Anterior cingulate cortex (tissue), 58 donors: ENCODE measurements at regions not wholly inside any gene's neighbourhood (a gene's known extent, or its start where the extent isn't known, plus 50 kb on each side); places are given as distances from the start of the nearest gene placed in this dataset.
"Not testable (repeated sequence)": the region's sequence is repeated elsewhere in the genome, so short reads cannot be mapped to it uniquely, and the experiment has no call there.

Experiments
- DNase-seq, 58 donors: peaks; one replicate each; lab custom pipeline; 2025; lab: John Stamatoyannopoulos, UW

GRCh38 chr4:147139455-147140198, 194.0 kb upstream of the TTC29 start:
- no peak for DNase-seq

GRCh38 chr4:147151763-147152162, 206.1 kb upstream of the TTC29 start:
- no peak for DNase-seq

- peak in 24 of 58 donors; percentile 1 to 43 (median 10) for DNase-seq
Observed at GRCh38 chr4:147157860-147158701, 212.4 kb upstream of the TTC29 start.

- peak in 12 of 58 donors; percentile 1 to 31 (median 4) for DNase-seq
Observed at GRCh38 chr4:147160908-147161513, 215.3 kb upstream of the TTC29 start.

GRCh38 chr4:147163311-147163710, 217.6 kb upstream of the TTC29 start:
- DNase-seq: no peak

GRCh38 chr4:147168200-147168599, 222.5 kb upstream of the TTC29 start:
- DNase-seq: not testable (repeated sequence)

- no peak for DNase-seq
Observed at GRCh38 chr4:147173322-147173721, 227.7 kb upstream of the TTC29 start.

GRCh38 chr4:147173797-147174432, 228.3 kb upstream of the TTC29 start:
- DNase-seq: no peak

- no peak for DNase-seq
Observed at GRCh38 chr4:147174591-147174990, 228.9 kb upstream of the TTC29 start.

- no peak for DNase-seq
Observed at GRCh38 chr4:147175460-147176025, 229.9 kb upstream of the TTC29 start.

- DNase-seq: no peak
Observed at GRCh38 chr4:147182041-147182440, 236.4 kb upstream of the TTC29 start.

- no peak for DNase-seq
Observed at GRCh38 chr4:147192679-147193078, 247.0 kb upstream of the TTC29 start.

GRCh38 chr4:147194114-147194513, 248.4 kb upstream of the TTC29 start:
- no peak for DNase-seq

- DNase-seq: peak in 1 of 58 donors; percentile 0
Observed at GRCh38 chr4:147194604-147195003, 248.9 kb upstream of the TTC29 start.

- DNase-seq: no peak
Observed at GRCh38 chr4:147195386-147195785, 249.7 kb upstream of the TTC29 start.

- no peak for DNase-seq
Observed at GRCh38 chr4:147198411-147199051, 252.9 kb upstream of the TTC29 start.

- no peak for DNase-seq
Observed at GRCh38 chr4:147201016-147201415, 255.4 kb upstream of the TTC29 start.

- no peak for DNase-seq
Observed at GRCh38 chr4:147206807-147207206, 261.1 kb upstream of the TTC29 start.

GRCh38 chr4:147207911-147208310, 262.2 kb upstream of the TTC29 start:
- no peak for DNase-seq

- DNase-seq: no peak
Observed at GRCh38 chr4:147217655-147218054, 263.2 kb upstream of the EDNRA start.
